ENCODE measurements at regions not wholly inside any gene's neighbourhood (a gene's known extent, or its start where the extent isn't known, plus 50 kb on each side); places are given as distances from the start of the nearest gene placed in this dataset.

DNA sequence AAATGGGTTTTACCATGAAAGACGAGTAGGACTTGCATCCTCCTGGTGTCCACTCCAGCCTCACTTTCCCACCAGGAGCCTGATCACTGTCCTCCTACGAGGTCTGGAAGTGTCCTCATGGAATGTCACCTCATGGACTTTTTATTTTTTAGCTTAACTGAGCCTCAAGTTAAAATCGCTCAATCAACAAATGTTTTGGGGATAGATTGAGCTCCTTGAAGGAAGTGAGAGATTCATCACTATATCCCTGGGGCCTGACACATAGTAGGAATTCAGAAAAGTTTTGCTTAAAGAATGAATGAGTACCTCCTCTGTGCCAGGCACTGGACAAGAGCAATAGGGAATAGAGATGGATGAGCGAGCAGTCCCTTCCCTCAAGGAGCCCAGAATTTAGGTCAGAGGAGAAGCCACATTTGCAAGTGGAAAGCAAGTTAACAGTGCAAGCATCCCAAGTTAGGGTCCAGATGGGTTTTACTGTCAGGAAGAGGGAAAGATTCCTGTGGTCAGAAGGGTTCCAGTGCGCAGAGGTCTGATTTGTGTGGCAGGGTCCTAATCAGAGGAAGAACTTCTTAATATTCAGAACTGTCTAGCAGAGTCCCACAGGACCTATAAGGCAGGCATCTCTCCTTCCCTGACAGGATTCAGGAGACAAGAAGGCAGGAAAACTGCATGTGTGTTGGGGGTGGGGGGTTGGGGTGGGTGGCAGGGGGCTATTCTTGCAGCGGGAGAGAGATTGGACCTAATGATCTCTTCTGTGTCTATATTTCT is 67.0 kb downstream of the MYCN start:
- DNase-seq = no peak

DNA sequence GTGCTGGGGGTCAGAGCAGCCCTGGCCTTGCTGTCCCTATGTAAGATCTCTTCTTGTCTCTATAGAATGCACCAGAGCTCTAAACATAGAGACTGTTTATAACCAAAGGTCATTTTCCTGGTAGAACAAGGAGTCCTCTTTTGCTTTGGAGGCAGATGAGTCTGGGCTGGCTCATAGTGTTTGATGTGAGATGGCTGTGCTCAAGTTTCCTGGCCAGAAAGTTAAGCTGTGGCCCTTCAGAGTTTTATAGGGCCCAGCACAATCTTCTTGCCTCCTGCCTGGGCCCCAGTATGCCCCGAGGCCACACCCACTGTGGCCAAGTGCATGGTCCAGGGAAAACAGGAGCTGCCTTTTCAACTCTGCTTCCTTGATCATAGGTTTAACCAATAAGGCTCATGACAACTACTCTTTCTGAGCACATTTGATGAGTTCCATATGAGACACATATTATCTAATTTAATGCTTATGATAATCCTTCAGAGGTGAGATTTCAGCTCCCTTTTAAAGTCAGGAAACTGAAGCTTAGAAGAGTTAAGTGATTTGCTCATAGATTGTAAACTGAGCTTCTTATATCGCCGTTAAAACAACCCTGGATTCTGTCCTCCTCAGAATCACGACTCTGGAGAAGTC is 66.3 kb downstream of the MYCN start:
- no peak for DNase-seq

DNA sequence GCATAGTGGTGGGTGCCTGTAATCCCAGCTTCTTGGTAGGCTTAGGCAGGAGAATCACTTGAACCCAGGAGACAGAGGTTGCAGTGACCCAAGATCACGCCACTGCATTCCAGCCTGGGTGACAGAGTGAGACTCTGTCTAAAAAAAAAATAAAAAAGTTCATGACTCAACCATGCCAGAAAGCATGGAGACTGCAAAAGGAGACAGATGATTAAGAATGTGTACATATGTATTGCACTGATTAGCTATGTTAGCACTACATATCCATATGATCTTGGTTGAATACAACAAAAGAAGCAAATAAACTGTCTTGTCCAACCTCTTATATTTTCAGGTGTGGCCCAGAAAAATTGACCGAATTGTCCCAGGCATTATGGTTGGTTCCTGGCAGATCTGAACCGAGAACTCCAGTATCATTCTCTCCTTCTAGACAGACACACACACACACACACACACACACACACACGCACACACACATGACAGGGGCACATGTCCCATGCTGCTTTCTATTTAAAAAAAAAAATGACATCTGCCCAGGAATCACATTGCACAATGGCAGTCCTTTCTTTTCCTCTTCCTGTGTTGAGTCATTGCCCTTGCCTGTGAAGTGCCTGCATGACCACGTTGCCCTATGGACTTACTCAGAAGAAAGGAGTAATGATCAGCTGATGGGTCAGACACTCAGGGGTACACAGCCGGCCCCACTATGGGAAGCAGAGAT is 65.6 kb downstream of the MYCN start:
- no peak for DNase-seq

DNA sequence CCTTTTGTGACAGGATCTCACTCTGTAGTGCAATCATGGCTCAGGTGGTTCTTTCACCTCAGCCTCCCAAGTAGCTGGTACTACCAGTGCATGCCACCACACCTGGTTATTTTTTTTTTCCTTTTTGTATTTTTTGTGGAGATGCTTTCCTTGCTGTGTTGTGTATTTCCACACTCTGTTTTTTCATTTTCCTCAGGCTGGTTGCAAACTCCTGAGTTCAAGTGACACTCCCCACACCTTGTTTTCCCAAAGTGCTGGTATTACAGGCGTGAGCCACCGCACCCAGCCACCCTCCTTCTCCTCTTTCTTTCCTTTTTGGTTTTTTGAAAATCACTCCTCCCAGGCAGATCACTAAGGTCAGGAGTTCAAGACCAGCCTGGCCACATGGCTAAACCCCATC is 65.0 kb downstream of the MYCN start:
- no peak for DNase-seq

DNA sequence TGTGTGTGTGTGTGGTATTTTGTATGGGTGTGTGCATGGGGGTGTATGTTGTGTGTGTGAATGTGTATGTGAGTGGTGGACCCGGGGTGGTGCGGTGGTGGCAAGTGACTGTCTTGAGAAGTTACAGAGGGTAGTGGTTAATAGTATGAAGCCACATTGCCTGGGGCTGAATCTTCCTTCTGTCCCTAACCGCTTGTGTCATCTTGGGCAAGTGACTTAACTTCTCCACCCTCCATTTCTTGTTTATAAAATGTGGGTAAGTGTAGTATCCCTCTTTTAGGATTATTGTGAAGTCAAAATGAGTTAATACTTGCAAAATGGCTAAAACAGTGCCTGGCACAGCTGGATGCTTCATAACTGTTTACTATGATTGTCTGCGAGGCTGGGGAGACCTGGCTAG is 63.5 kb downstream of the MYCN start:
- DNase-seq = no peak

DNA sequence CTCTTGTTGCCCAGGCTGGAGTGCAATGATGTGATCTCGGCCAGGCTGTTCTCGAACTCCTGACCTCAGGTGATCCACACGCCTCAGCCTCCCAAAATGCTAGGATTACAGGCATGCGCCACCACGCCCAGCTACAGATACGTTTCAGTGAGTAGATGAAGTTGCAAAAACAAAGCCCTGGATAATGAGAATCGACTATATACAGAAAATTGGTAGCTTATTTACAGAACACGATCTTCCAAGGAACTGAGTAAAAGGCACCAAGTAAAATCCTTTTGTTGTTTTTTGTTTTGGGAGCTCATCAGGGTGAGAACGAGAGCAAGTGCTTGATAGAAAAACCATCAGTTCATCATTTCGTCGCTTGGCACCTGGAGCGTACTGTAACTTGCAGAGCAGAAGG is 62.8 kb downstream of the MYCN start:
- DNase-seq = no peak

DNA sequence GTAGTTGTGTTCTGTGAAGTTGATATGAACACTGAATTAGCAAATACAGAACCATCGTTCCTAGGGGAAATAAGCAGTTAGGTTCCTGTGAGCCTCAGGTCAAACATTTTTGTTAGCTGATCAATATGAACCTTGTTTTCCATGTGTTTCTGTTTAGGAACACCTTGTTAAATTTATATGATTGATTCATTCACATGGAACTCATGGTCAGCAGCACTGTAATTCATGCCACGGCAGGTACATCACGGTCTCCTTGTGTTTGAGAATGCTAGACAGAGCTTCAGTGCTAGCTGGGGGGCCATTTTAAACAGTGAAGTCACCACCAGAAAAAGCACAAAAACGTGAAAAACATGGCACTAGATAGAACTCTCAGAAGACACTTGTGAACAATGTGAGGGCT is 62.2 kb downstream of the MYCN start:
- DNase-seq = no peak

DNA sequence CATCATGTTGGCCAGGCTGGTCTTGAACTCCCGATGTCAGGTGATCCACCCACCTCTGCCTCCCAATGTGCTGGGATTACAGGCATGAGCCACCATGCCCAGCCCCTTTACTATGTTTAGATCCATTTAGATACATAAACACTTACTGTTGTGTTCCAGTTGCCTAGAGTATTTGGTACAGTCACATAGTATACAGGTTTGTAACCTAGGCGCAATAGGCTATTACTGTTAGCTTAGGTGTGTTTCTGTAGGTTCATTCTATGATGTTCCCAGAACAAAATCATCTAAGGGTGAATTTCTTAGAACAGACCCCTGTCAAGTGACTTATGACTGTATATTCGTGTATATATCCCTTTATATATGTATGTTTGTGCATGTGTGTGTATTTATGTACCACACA is 61.8 kb downstream of the MYCN start:
- no peak for DNase-seq

DNA sequence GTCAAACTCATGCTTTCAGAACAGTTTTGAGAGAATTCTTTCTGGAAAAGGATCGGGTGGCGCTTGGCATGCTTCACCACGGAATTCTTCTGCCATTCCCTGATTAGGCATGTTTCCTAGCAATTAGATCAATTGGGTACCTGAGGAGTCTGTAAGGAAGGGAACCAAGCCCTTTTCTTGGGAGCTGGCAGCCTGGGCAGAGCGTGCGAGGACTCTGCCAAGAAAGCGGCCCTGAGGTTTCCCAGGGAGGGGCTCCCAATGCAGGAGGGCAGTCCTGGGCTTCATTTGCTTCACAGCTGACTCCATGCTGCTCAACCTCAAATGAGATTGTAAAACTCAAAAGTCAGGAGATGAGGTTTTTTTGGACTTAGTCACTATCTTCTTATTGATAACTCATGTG is 60.3 kb downstream of the MYCN start:
- no peak for DNase-seq

DNA sequence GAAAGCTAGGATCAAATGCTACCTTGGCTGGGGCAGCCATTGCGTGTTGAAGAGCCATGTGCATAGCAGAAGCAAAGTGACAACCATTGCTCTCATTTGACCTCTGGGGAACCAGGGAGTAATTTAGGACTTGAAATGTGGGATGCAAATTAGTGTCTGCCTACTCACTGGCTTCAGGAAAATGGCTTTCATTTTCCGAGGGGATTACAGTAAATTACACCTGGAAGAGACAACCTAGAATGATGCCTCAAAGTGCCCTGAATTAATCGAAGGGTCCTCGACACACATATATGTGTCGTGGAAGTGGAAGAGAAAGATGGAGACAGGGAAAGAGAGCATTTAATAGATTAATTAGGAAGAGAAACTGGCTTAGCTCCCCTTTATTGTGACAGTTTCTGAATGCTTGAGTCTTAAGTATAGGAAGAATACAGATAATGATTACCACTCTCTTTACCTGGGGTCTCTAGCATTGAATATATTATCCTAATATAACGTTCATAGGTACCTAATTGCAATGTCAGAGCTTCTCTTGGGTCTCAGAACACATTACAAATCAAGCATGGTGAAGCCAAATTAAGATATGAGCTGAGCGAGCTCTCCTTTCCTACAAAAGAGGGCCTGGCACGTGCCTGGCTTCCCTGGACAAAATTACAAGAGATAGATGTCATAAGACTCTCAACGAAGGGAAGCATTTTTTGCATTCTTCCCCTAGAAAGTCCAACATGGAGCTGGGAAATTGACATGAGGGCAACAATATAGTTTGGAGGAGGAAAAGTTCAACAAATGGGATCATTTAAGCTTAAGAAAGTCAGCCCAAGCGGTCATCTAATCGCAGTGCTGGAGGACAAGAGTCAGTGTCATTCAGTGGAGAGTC is 59.5 kb downstream of the MYCN start:
- no peak for DNase-seq

DNA sequence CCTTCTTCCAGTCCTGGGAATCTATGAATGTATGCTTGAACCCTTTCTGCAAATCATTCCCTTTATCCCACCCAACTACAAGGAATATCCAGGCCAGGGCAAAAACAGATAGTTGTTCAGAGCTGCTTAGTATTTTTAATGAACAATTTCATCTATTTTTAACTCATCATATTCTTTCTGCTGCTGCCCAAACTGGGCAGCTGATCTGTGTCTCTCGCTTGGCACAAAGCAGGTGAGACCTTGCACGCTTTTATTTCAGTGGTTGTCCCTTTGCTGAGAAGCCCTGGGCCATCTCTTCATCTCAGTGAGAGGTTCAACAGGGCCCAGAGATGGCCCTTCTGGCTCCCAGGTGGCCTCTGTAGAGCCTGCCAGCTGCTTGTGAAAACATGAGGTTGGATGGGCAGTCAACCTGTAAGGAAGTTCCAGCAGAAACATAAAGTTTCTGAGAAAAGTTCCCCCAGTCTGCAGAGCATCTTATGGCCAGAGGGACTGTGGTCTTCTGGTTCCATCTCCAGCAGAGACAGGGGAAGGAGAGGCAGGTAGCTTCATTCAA is 57.5 kb downstream of the MYCN start:
- no peak for DNase-seq

DNA sequence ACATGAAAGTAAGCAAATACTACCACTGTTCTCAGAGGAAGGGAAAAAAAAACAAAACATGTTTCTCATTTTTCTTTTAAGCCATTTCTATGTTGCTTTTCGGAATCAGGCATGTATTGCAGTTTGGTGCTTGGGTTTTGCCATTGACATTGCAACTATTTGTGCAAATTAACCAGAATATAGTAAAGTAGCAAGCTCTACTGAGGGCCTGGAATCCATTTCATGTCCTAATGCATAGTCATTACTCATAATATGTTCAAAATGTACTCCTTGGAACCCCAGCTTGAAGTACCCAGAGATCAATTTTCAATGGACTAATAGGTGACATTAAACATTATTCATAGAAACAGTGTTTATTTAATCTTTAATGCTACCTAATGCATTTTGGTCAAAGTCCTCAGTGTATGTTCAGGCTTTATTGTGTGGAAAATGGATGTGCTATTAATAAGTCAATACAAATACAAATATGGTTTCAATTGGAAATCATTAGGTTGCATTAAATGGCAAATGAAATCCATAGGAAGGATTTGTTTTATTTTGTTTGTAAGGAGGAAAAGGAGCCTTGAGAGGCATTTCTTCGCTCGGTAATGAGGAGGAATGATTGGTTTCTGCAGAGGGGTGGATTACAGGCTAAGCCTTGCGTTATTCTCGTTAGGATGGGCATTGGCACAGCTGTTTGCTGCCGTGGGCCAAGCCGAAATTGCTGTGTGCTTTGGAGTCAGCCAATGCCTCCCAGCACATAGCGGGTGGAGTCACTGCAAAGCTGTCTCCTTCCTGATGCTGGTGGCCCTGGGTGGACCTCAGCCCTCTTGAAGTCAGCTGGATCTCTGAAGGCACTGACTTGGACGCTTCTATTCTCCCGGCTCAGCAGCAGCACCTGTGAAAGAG is 56.4 kb downstream of the MYCN start:
- DNase-seq = no peak

Data from activated CD4-positive, alpha-beta T cell treated with anti-CD3 and anti-CD28 coated beads, Interleukin-2, amount 50 U/mL, for 48 hours (primary cell).